ENCODE measurements at regions not wholly inside any gene's neighbourhood (a gene's known extent, or its start where the extent isn't known, plus 50 kb on each side); places are given as distances from the start of the nearest gene placed in this dataset.

- Histone ChIP-seq H4K20me1 (ENCODE audit: insufficient read depth) (no peaks in the 10 kb centered on the region), H3K9me3 (ENCODE audit: low read length) (no peaks in the 10 kb centered on the region), H3K9me2 (ENCODE audit: insufficient read depth, low read length) (no peaks in the 10 kb centered on the region), H3K4me2 (ENCODE audit: low read length) (no peak overlapping the region), H3K36me3 (ENCODE audit: insufficient read depth, low read length) (no peaks in the 10 kb centered on the region), H3F3A (ENCODE audit: insufficient read depth, low read length, poor library complexity, severe bottlenecking) (no peaks in the 10 kb centered on the region), H3K4me3 (ENCODE audit: low read length) (no peak overlapping the region), H3K27ac (ENCODE audit: low read length) (no peak overlapping the region), H3K27me3 (ENCODE audit: insufficient read depth, low read depth, low read length) (no peaks in the 10 kb centered on the region), H3K79me2 (replicated peaks; ENCODE audit: insufficient read depth, low read length) (no peaks in the 10 kb centered on the region), H2AFZ (ENCODE audit: low read depth, low read length) (no peak overlapping the region), H3K9ac (ENCODE audit: low read length) (no peak overlapping the region)
- TF ChIP-seq REST (IDR thresholded peaks at IDR 0.05; ENCODE audit: borderline replicate concordance) = no peak
- TF ChIP-seq EP300 (conservative IDR thresholded peaks at IDR 0.05; ENCODE audit: poor library complexity, severe bottlenecking) = no peak
- TF ChIP-seq SMC3 (conservative IDR thresholded peaks at IDR 0.05; ENCODE audit: poor library complexity) = peak; percentile 66
- TF ChIP-seq CTCF (IDR thresholded peaks at IDR 0.05; ENCODE audit: poor library complexity, severe bottlenecking) = peak; percentile 62
- no peak for TF ChIP-seq POLR2AphosphoS5 (IDR thresholded peaks at IDR 0.05)
- peak; percentile 64 for TF ChIP-seq RAD21 (conservative IDR thresholded peaks at IDR 0.05)
- no peak for TF ChIP-seq EZH2 (IDR thresholded peaks at IDR 0.05; ENCODE audit: borderline replicate concordance, insufficient read depth, low read length, poor library complexity, severe bottlenecking)
- no peak for TF ChIP-seq TAF1 (IDR thresholded peaks at IDR 0.05; ENCODE audit: low read depth)
- no peak for TF ChIP-seq MXI1 (conservative IDR thresholded peaks at IDR 0.05; ENCODE audit: poor library complexity, severe bottlenecking)
Observed at GRCh38 chrX:102067966-102068723, 57.3 kb upstream of the TCEAL2 start.

GRCh38 chrX:102063445-102064074 is 61.9 kb upstream of the TCEAL2 start:
- Histone ChIP-seq H4K20me1 (ENCODE audit: insufficient read depth) (no peaks in the 10 kb centered on the region), H3K9me3 (ENCODE audit: low read length) (no peaks in the 10 kb centered on the region), H3K27me3 (ENCODE audit: insufficient read depth, low read depth, low read length) (no peaks in the 10 kb centered on the region), H3K27ac (ENCODE audit: low read length) (no peak overlapping the region), H3K36me3 (ENCODE audit: insufficient read depth, low read length) (no peaks in the 10 kb centered on the region), H3K9me2 (ENCODE audit: insufficient read depth, low read length) (no peaks in the 10 kb centered on the region), H3F3A (ENCODE audit: insufficient read depth, low read length, poor library complexity, severe bottlenecking) (no peaks in the 10 kb centered on the region), H2AFZ (ENCODE audit: low read depth, low read length) (no peak overlapping the region), H3K9ac (ENCODE audit: low read length) (no peak overlapping the region), H3K79me2 (replicated peaks; ENCODE audit: insufficient read depth, low read length) (no peaks in the 10 kb centered on the region), H3K4me2 (ENCODE audit: low read length) (no peak overlapping the region), H3K4me3 (ENCODE audit: low read length) (no peak overlapping the region)
- TF ChIP-seq TAF1 (IDR thresholded peaks at IDR 0.05; ENCODE audit: low read depth) (no peak), CTCF (IDR thresholded peaks at IDR 0.05; ENCODE audit: poor library complexity, severe bottlenecking) (no peak), EZH2 (IDR thresholded peaks at IDR 0.05; ENCODE audit: borderline replicate concordance, insufficient read depth, low read length, poor library complexity, severe bottlenecking) (no peak), SMC3 (conservative IDR thresholded peaks at IDR 0.05; ENCODE audit: poor library complexity) (no peak), REST (IDR thresholded peaks at IDR 0.05; ENCODE audit: borderline replicate concordance) (no peak), POLR2AphosphoS5 (IDR thresholded peaks at IDR 0.05) (no peak), RAD21 (conservative IDR thresholded peaks at IDR 0.05) (no peak), MXI1 (conservative IDR thresholded peaks at IDR 0.05; ENCODE audit: poor library complexity, severe bottlenecking) (no peak), EP300 (conservative IDR thresholded peaks at IDR 0.05; ENCODE audit: poor library complexity, severe bottlenecking) (no peak)
